PC-3 (cell line): ENCODE measurements at regions not wholly inside any gene's neighbourhood (a gene's known extent, or its start where the extent isn't known, plus 50 kb on each side); places are given as distances from the start of the nearest gene placed in this dataset.

Experiments used
- ATAC-seq: fragments of 200-7000 bp; cut with Tn5 transposase; 2 replicates; pipeline ENCODE4 v1.9.1; 2020; ENCODE audit warnings: mild to moderate bottlenecking, moderate library complexity
- BruUV-seq: library from RNA; stranded (reverse); fragments of 400-500 nt; replicated peaks from 2 replicates; lab custom pipeline; 2021; lab: Mats Ljungman, UMichigan
- CTCF ChIA-PET: fragments of 300-600 bp; sonication (Branson Sonifier 250); formaldehyde crosslinking; loops from one replicate; lab custom pipeline; 2022; ENCODE audit warnings: antibody characterized with exemption; lab: Charles Lee
- POLR2A ChIA-PET: fragments of 300-600 bp; sonication (Branson Sonifier 250); formaldehyde crosslinking; loops from one replicate; lab custom pipeline; 2022; ENCODE audit warnings: antibody characterized with exemption; ENCODE audit not compliant: unreplicated experiment; lab: Charles Lee
- DNase-seq: peaks from one replicate; pipeline ENCODE4 v3.0.0-alpha.2; 2015
- H2AFZ ChIP-seq: fragments of 300-600 bp; sonication (generic); 2 replicates; pipeline ENCODE4 v1.6.0; 2016; ENCODE audit warnings: antibody characterized with exemption, low read length
- H3F3A ChIP-seq: fragments of 300-600 bp; sonication (generic); one replicate; pipeline ENCODE4 v1.6.0; 2017; ENCODE audit warnings: antibody characterized with exemption, low read length, control low read depth, mild to moderate bottlenecking; ENCODE audit not compliant: unreplicated experiment
- H3K27ac ChIP-seq: fragments of 300-600 bp; sonication (generic); 2 replicates; pipeline ENCODE4 v1.5.1; 2016; ENCODE audit warnings: mild to moderate bottlenecking, low read length
- H3K27me3 ChIP-seq: fragments of 300-600 bp; sonication (generic); 2 replicates; pipeline ENCODE4 v1.6.1; 2016; ENCODE audit warnings: low read length, mixed read lengths
- H3K36me3 ChIP-seq: fragments of 300-600 bp; sonication (generic); 2 replicates; pipeline ENCODE4 v1.6.1; 2016; ENCODE audit warnings: low read depth, mixed run types, low read length, mixed read lengths
- H3K4me1 ChIP-seq: fragments of 300-600 bp; sonication (generic); 2 replicates; pipeline ENCODE4 v1.5.1; 2016; ENCODE audit warnings: low read length; ENCODE audit not compliant: insufficient read depth
- H3K4me2 ChIP-seq: fragments of 300-600 bp; sonication (generic); 2 replicates; pipeline ENCODE4 v1.6.0; 2016; ENCODE audit warnings: low read length
- H3K4me3 ChIP-seq: fragments of 300-600 bp; sonication (generic); 2 replicates; pipeline ENCODE4 v1.5.1; 2016; ENCODE audit warnings: mild to moderate bottlenecking, low read length, mixed read lengths
- H3K79me2 ChIP-seq: fragments of 300-600 bp; sonication (generic); 2 replicates; pipeline ENCODE4 v1.6.1; 2017; ENCODE audit warnings: low read length, mixed read lengths
- H3K9ac ChIP-seq: fragments of 300-600 bp; sonication (generic); 2 replicates; pipeline ENCODE4 v1.6.0; 2016; ENCODE audit warnings: mild to moderate bottlenecking, low read length
- H3K9me2 ChIP-seq: fragments of 300-600 bp; sonication (generic); replicated peaks from 2 replicates; pipeline ENCODE4 v1.6.1; 2016; ENCODE audit warnings: mixed run types, low read length, mixed read lengths
- H3K9me3 ChIP-seq: fragments of 300-600 bp; sonication (generic); 2 replicates; pipeline ENCODE4 v1.6.1; 2016; ENCODE audit warnings: low read length, mixed read lengths
- H4K20me1 ChIP-seq: fragments of 300-600 bp; sonication (generic); 2 replicates; pipeline ENCODE4 v1.6.1; 2016; ENCODE audit warnings: low read length, mixed read lengths
- CTCF ChIP-seq: fragments of 300-600 bp; sonication (generic); conservative IDR thresholded peaks from 2 replicates; pipeline ENCODE4 v1.5.1; 2017; ENCODE audit warnings: antibody characterized with exemption, low read depth, mild to moderate bottlenecking, low read length
- EZH2 ChIP-seq: fragments of 300-600 bp; sonication (generic); IDR thresholded peaks from one replicate; pipeline ENCODE4 v1.6.1; 2017; ENCODE audit warnings: antibody characterized with exemption, mild to moderate bottlenecking, low read length; ENCODE audit not compliant: unreplicated experiment
- EZH2phosphoT487 ChIP-seq: fragments of 300-600 bp; sonication (generic); IDR thresholded peaks from 2 replicates; pipeline ENCODE4 v1.6.1; 2018; ENCODE audit warnings: mild to moderate bottlenecking, antibody characterized with exemption, low read length, borderline replicate concordance
- intact Hi-C: fragments of 100-400 bp; cut with micrococcal nuclease; formaldehyde crosslinking; loops from 2 replicates; pipeline ENCODE4 v1.9.0; 2023

DNA sequence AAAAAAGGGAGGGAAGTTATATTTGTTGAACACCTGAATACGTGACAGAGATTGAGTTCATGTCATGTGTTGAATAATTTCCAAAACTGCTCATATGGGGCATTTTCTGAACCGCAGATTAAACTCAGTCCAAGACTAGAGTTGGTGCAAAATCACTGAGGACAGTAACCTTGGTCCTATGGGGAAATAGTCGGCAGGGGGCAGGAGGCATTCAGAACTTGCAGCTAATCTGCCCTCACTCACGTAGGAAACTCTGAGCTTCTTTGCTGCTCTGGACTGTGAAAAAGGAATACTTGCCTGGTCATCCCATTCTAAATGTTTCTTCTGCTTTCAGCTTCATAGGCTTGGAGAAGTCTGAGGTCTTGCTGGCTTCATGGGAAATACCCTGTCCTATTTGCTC is 228.3 kb upstream of the ZP4 start:
- H3K4me1 ChIP-seq = no peaks in the 10 kb centered on the region
- no peak overlapping the region for H2AFZ ChIP-seq
- H3F3A ChIP-seq = no peaks in the 10 kb centered on the region
- intact Hi-C loops = no loop called here
- no peaks in the 10 kb centered on the region for H3K9me2 ChIP-seq
- BruUV-seq = no TSS peak
- no peak overlapping the region for H3K4me3 ChIP-seq
- no peak overlapping the region for H3K9ac ChIP-seq
- H3K4me2 ChIP-seq = no peak overlapping the region
- CTCF ChIA-PET = no interaction called here
- H4K20me1 ChIP-seq = no peaks in the 10 kb centered on the region
- H3K9me3 ChIP-seq = no peaks in the 10 kb centered on the region
- no peaks in the 10 kb centered on the region for H3K36me3 ChIP-seq
- POLR2A ChIA-PET = no interaction called here
- H3K79me2 ChIP-seq = no peaks in the 10 kb centered on the region
- no peak for TF ChIP-seq EZH2
- no peak for TF ChIP-seq EZH2phosphoT487
- 0 out of 2 replicates have a peak, but pooled peaks have one; percentile 17 for TF ChIP-seq CTCF
- DNase-seq (no peak), ATAC-seq (no peak)
- no peaks in the 10 kb centered on the region for H3K27me3 ChIP-seq
- H3K27ac ChIP-seq = no peak overlapping the region

GRCh38 chr1:238115852-238116251 is 225.1 kb upstream of the ZP4 start:
- Histone ChIP-seq H3K27ac (no peak overlapping the region), H3K27me3 (no peaks in the 10 kb centered on the region), H2AFZ (no peak overlapping the region), H3K4me2 (no peak overlapping the region), H3K79me2 (no peaks in the 10 kb centered on the region), H3F3A (no peaks in the 10 kb centered on the region), H3K9ac (no peak overlapping the region), H3K4me1 (no peaks in the 10 kb centered on the region), H4K20me1 (no peaks in the 10 kb centered on the region), H3K9me3 (no peaks in the 10 kb centered on the region), H3K9me2 (no peaks in the 10 kb centered on the region), H3K4me3 (no peak overlapping the region), H3K36me3 (no peaks in the 10 kb centered on the region)
- ChIA-PET CTCF (no interaction called here), POLR2A (no interaction called here)
- no TSS peak for BruUV-seq
- no peak for ATAC-seq
- DNase-seq = no peak
- no peak for TF ChIP-seq EZH2
- no peak for TF ChIP-seq CTCF
- TF ChIP-seq EZH2phosphoT487 = no peak
- intact Hi-C loops = no loop called here

DNA sequence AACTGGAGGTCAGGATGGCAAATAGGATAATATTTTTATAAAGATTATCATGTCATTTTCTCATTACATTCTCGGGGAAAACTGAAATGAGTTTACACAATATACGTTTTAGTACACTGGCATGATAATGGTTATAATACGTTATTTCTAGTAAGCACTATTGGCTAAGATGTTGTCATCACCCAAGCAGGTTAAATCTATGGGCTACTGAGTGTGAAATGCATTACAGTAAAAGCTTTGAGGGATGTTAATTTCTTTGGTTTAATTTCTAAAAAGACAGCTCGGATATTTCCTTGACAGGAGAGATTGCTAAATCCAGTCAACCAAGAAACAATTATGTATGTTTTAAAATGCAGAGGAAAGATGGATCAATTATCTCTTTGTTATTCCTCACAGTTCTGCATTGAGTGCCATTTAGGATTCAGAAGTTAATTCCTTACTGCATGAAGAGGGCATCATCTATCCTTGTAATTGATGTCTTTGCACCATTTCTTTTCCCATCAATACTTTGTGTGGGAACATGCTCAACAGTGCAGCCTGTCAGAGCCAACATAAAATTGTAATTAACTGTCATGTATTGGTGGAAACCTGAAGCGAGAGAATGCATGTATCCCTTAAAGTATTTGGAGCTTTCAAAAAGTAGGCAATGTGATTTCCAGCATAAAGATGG is 222.4 kb upstream of the ZP4 start:
- ChIA-PET CTCF (no interaction called here), POLR2A (no interaction called here)
- no peaks in the 10 kb centered on the region for H3K9me2 ChIP-seq
- DNase-seq = no peak
- no peak overlapping the region for H3K4me2 ChIP-seq
- intact Hi-C loops = no loop called here
- no peak overlapping the region for H3K9ac ChIP-seq
- H4K20me1 ChIP-seq = no peaks in the 10 kb centered on the region
- no TSS peak for BruUV-seq
- no peak overlapping the region for H3K27ac ChIP-seq
- no peaks in the 10 kb centered on the region for H3K9me3 ChIP-seq
- H3K36me3 ChIP-seq = no peaks in the 10 kb centered on the region
- H3K4me1 ChIP-seq = no peaks in the 10 kb centered on the region
- H2AFZ ChIP-seq = no peak overlapping the region
- no peak for ATAC-seq
- H3F3A ChIP-seq = no peaks in the 10 kb centered on the region
- H3K79me2 ChIP-seq = no peaks in the 10 kb centered on the region
- TF ChIP-seq EZH2 (no peak), EZH2phosphoT487 (no peak), CTCF (no peak)
- no peak overlapping the region for H3K4me3 ChIP-seq
- no peaks in the 10 kb centered on the region for H3K27me3 ChIP-seq
